ENCODE measurements at regions not wholly inside any gene's neighbourhood (a gene's known extent, or its start where the extent isn't known, plus 50 kb on each side); places are given as distances from the start of the nearest gene placed in this dataset.

DNA sequence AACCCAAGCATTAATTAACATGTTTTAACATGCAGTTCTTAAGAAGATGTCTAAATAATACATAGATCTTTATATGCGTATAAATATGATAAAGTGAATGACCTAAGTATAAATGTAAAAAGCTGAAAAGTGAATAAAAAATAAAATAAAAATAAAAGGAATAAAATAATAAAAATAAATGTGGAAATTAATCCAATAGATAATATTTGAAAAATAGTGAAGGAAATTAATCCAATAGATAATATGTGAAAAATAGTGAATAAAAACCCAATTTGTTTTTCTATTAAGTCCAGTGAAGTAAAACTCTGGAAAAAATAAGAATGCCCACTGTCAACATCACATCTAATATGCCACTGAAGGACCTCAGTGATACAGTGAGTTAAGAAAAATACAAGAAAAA, 180.6 kb upstream of the SLC27A6 start:
- no peak overlapping the region for H3K27ac ChIP-seq (ENCODE audit: low read length)
- H3K9me3 ChIP-seq (ENCODE audit: control insufficient read depth, low read depth, low read length), result no peaks in the 10 kb centered on the region
- H3K4me3 ChIP-seq (ENCODE audit: low read length), result no peak overlapping the region
- no peaks in the 10 kb centered on the region for H3K27me3 ChIP-seq (ENCODE audit: control insufficient read depth, insufficient read depth, low read length)
- no peak for DNase-seq
- WGBS (ENCODE audit: insufficient coverage, low lambda C conversion rate), result 89% methylated on average over 1 of the region's 1 CpG
- no peaks in the 10 kb centered on the region for H3K36me3 ChIP-seq (ENCODE audit: control insufficient read depth, insufficient read depth, low read length)
- no peaks in the 10 kb centered on the region for H3K4me1 ChIP-seq (ENCODE audit: control insufficient read depth, insufficient read depth, low read length)

GRCh38 chr5:128791312-128791711, 174.0 kb upstream of the SLC27A6 start:
- WGBS (ENCODE audit: insufficient coverage, low lambda C conversion rate), result no CpG with 5 or more reads among the region's 1 CpG
- Histone ChIP-seq H3K27ac (ENCODE audit: low read length) (no peak overlapping the region), H3K4me1 (ENCODE audit: control insufficient read depth, insufficient read depth, low read length) (no peaks in the 10 kb centered on the region), H3K4me3 (ENCODE audit: low read length) (no peak overlapping the region), H3K27me3 (ENCODE audit: control insufficient read depth, insufficient read depth, low read length) (no peaks in the 10 kb centered on the region), H3K9me3 (ENCODE audit: control insufficient read depth, low read depth, low read length) (no peaks in the 10 kb centered on the region), H3K36me3 (ENCODE audit: control insufficient read depth, insufficient read depth, low read length) (no peaks in the 10 kb centered on the region)
- DNase-seq, result no peak

GRCh38 chr5:128796506-128796905, 168.8 kb upstream of the SLC27A6 start:
- no peak overlapping the region for H3K27ac ChIP-seq (ENCODE audit: low read length)
- no peaks in the 10 kb centered on the region for H3K4me1 ChIP-seq (ENCODE audit: control insufficient read depth, insufficient read depth, low read length)
- H3K36me3 ChIP-seq (ENCODE audit: control insufficient read depth, insufficient read depth, low read length), result no peaks in the 10 kb centered on the region
- no peak overlapping the region for H3K4me3 ChIP-seq (ENCODE audit: low read length)
- 94% methylated on average over 2 of the region's 4 CpGs for WGBS (ENCODE audit: insufficient coverage, low lambda C conversion rate)
- no peak for DNase-seq
- no peaks in the 10 kb centered on the region for H3K9me3 ChIP-seq (ENCODE audit: control insufficient read depth, low read depth, low read length)
- no peaks in the 10 kb centered on the region for H3K27me3 ChIP-seq (ENCODE audit: control insufficient read depth, insufficient read depth, low read length)

DNA sequence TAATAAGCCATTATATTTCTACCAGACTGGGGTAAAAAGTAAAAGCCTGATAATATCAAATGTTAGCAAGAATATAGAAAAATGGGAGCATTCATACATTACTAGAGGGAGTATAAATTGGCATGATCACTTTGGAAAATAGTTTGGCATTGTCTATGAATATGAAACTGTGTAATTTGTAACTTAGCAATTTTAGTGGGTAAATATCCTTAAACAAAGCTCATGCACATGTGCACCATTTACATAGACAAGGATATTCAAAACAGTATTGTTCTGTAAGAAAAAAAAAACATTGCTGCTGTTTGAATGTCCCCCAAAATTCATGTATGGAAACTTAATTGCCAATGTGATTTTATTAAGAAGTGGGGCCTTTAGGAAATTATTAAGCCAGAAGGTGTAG, 166.4 kb upstream of the SLC27A6 start:
- H3K4me1 ChIP-seq (ENCODE audit: control insufficient read depth, insufficient read depth, low read length), result no peaks in the 10 kb centered on the region
- no peaks in the 10 kb centered on the region for H3K27me3 ChIP-seq (ENCODE audit: control insufficient read depth, insufficient read depth, low read length)
- H3K4me3 ChIP-seq (ENCODE audit: low read length), result no peak overlapping the region
- H3K9me3 ChIP-seq (ENCODE audit: control insufficient read depth, low read depth, low read length), result no peaks in the 10 kb centered on the region
- no peak overlapping the region for H3K27ac ChIP-seq (ENCODE audit: low read length)
- no peak for DNase-seq
- H3K36me3 ChIP-seq (ENCODE audit: control insufficient read depth, insufficient read depth, low read length), result no peaks in the 10 kb centered on the region

GRCh38 chr5:128799945-128800344, 165.3 kb upstream of the SLC27A6 start:
- Histone ChIP-seq H3K36me3 (ENCODE audit: control insufficient read depth, insufficient read depth, low read length) (no peaks in the 10 kb centered on the region), H3K4me1 (ENCODE audit: control insufficient read depth, insufficient read depth, low read length) (no peaks in the 10 kb centered on the region), H3K27ac (ENCODE audit: low read length) (no peak overlapping the region), H3K27me3 (ENCODE audit: control insufficient read depth, insufficient read depth, low read length) (no peaks in the 10 kb centered on the region), H3K9me3 (ENCODE audit: control insufficient read depth, low read depth, low read length) (no peaks in the 10 kb centered on the region), H3K4me3 (ENCODE audit: low read length) (no peak overlapping the region)
- no peak for DNase-seq
- WGBS (ENCODE audit: insufficient coverage, low lambda C conversion rate), result no CpG with 5 or more reads among the region's 4 CpGs

DNA sequence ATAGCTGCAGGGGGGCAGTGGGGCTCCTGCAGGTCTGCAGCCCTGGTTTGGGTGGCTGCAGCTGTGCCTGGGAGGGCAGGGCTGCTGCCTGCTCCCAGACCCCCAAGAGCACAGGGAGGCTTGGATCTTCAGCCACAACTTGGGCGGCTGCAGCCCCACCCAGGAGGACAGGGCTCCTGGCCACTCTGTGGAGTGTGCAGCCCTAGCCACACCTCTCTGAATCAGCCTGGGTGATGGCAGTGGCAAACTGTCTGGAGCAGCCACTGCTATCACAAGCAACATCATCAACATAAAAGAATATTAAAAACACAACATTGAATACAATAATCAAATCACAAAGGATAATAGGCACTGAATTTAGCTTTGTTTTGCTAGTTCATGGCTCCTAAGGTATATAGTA, 164.9 kb upstream of the SLC27A6 start:
- no peak for DNase-seq
- Histone ChIP-seq H3K27ac (ENCODE audit: low read length) (no peak overlapping the region), H3K27me3 (ENCODE audit: control insufficient read depth, insufficient read depth, low read length) (no peaks in the 10 kb centered on the region), H3K36me3 (ENCODE audit: control insufficient read depth, insufficient read depth, low read length) (no peaks in the 10 kb centered on the region), H3K9me3 (ENCODE audit: control insufficient read depth, low read depth, low read length) (no peaks in the 10 kb centered on the region), H3K4me3 (ENCODE audit: low read length) (no peak overlapping the region), H3K4me1 (ENCODE audit: control insufficient read depth, insufficient read depth, low read length) (no peaks in the 10 kb centered on the region)
- WGBS (ENCODE audit: insufficient coverage, low lambda C conversion rate), result no CpG with 5 or more reads among the region's 1 CpG

DNA sequence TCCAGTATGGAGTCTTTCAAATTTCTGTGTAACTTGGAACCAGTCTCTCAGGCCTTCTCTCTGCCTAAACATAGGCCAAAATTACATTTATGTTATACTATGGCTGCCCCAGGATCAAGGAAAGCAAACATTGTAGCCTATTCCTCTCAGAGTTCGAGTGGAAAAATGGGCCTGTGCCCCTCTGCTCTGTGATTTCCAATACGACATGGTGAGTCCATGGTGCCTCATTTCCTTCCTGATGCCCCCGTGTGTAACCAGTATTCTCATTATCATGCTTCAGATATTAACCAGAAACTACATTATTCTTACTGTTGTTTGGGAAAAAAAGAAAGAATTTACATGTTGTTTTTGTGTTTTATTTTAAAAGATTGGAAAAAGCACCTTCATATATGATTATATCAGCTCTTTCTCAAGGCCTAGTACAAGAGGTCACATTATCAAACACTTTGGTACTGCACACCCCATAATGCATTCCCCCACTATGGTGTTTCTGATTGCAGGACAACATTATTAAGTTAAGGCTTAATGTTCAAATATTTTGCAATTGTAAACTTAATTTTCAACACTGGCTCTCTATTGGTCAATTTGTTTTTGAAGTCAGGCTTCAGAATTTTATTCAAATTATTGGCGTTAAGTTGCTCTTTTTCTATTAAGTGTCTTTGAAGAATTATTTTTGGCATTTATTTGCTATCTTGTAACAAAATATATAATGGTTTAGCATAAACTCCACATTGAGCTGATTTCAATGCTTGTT, 151.8 kb upstream of the SLC27A6 start:
- no peaks in the 10 kb centered on the region for H3K36me3 ChIP-seq (ENCODE audit: control insufficient read depth, insufficient read depth, low read length)
- DNase-seq, result no peak
- peaks cover under 1% of the 10 kb centered on the region for H3K9me3 ChIP-seq (ENCODE audit: control insufficient read depth, low read depth, low read length)
- no peak overlapping the region for H3K27ac ChIP-seq (ENCODE audit: low read length)
- H3K27me3 ChIP-seq (ENCODE audit: control insufficient read depth, insufficient read depth, low read length), result no peaks in the 10 kb centered on the region
- H3K4me3 ChIP-seq (ENCODE audit: low read length), result no peak overlapping the region
- 87% methylated on average over 3 of the region's 4 CpGs for WGBS (ENCODE audit: insufficient coverage, low lambda C conversion rate)
- H3K4me1 ChIP-seq (ENCODE audit: control insufficient read depth, insufficient read depth, low read length), result no peaks in the 10 kb centered on the region

- H3K4me3 ChIP-seq (ENCODE audit: low read length), result no peak overlapping the region
- no peaks in the 10 kb centered on the region for H3K9me3 ChIP-seq (ENCODE audit: control insufficient read depth, low read depth, low read length)
- H3K36me3 ChIP-seq (ENCODE audit: control insufficient read depth, insufficient read depth, low read length), result no peaks in the 10 kb centered on the region
- H3K4me1 ChIP-seq (ENCODE audit: control insufficient read depth, insufficient read depth, low read length), result no peaks in the 10 kb centered on the region
- H3K27me3 ChIP-seq (ENCODE audit: control insufficient read depth, insufficient read depth, low read length), result no peaks in the 10 kb centered on the region
- H3K27ac ChIP-seq (ENCODE audit: low read length), result no peak overlapping the region
- no peak for DNase-seq
- WGBS (ENCODE audit: insufficient coverage, low lambda C conversion rate), result no CpG with 5 or more reads among the region's 5 CpGs
These were observed 150.1 kb upstream of the SLC27A6 start for GRCh38 chr5:128815201-128815600.

DNA sequence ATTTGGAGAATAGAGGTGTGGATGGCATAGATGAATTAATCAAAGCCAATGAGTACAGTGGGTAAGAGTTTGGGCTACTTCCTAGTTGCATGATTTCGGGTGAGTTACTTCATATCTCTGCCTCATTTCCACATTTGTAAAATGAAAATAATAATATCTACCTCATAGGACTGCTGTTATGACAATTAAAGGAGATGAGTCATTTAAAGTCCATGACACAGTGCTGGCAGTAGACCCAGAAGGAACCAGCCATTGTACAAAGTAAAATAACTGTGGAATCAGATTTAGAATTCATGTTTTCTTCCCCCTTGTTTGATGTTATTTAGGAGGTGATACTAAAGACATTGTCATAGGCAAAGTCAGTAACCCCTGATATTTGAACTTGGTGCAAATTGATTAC, 139.5 kb upstream of the SLC27A6 start:
- DNase-seq, result no peak
- WGBS (ENCODE audit: insufficient coverage, low lambda C conversion rate), result no CpG with 5 or more reads among the region's 1 CpG

DNA sequence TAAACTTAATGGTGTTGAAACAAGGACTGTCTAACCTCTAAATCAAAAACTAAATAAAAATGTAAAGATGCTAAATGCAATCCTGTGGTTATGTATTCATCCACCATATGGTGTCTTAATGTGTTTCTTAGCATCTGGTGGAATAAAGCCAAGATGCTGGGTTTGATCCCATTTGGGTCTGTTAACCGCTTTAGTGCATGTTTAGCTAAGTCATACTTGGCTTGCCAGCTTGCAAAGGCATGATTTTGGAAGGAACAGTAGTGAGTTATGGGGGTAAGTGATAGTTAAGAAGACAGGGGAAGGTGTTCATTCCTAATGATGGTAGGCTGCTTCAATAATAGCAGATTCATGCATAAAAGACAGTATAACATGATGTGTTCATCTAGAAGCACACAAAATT, 139.0 kb upstream of the SLC27A6 start:
- 100% methylated on average over 1 of the region's 1 CpG for WGBS (ENCODE audit: insufficient coverage, low lambda C conversion rate)
- DNase-seq, result no peak
- Histone ChIP-seq H3K27ac (ENCODE audit: low read length) (no peak overlapping the region), H3K4me1 (ENCODE audit: control insufficient read depth, insufficient read depth, low read length) (no peaks in the 10 kb centered on the region), H3K36me3 (ENCODE audit: control insufficient read depth, insufficient read depth, low read length) (no peaks in the 10 kb centered on the region), H3K9me3 (ENCODE audit: control insufficient read depth, low read depth, low read length) (no peaks in the 10 kb centered on the region), H3K27me3 (ENCODE audit: control insufficient read depth, insufficient read depth, low read length) (no peaks in the 10 kb centered on the region), H3K4me3 (ENCODE audit: low read length) (no peak overlapping the region)

More for the DNA sequence above, 139.5 kb upstream of the SLC27A6 start:
- no peak overlapping the region for H3K27ac ChIP-seq (ENCODE audit: low read length)
- no peaks in the 10 kb centered on the region for H3K4me1 ChIP-seq (ENCODE audit: control insufficient read depth, insufficient read depth, low read length)
- H3K36me3 ChIP-seq (ENCODE audit: control insufficient read depth, insufficient read depth, low read length), result no peaks in the 10 kb centered on the region
- H3K4me3 ChIP-seq (ENCODE audit: low read length), result no peak overlapping the region
- H3K9me3 ChIP-seq (ENCODE audit: control insufficient read depth, low read depth, low read length), result no peaks in the 10 kb centered on the region
- no peaks in the 10 kb centered on the region for H3K27me3 ChIP-seq (ENCODE audit: control insufficient read depth, insufficient read depth, low read length)

GRCh38 chr5:128836571-128836970, 128.7 kb upstream of the SLC27A6 start:
- WGBS (ENCODE audit: insufficient coverage, low lambda C conversion rate), result 43% methylated on average over 1 of the region's 5 CpGs
- Histone ChIP-seq H3K36me3 (ENCODE audit: control insufficient read depth, insufficient read depth, low read length) (no peaks in the 10 kb centered on the region), H3K27me3 (ENCODE audit: control insufficient read depth, insufficient read depth, low read length) (no peaks in the 10 kb centered on the region), H3K4me3 (ENCODE audit: low read length) (no peak overlapping the region), H3K9me3 (ENCODE audit: control insufficient read depth, low read depth, low read length) (no peaks in the 10 kb centered on the region), H3K4me1 (ENCODE audit: control insufficient read depth, insufficient read depth, low read length) (no peaks in the 10 kb centered on the region), H3K27ac (ENCODE audit: low read length) (no peak overlapping the region)
- no peak for DNase-seq

Data from large intestine (tissue), 3 donors.